HG03457 (cell line): ENCODE measurements at regions not wholly inside any gene's neighbourhood (a gene's known extent, or its start where the extent isn't known, plus 50 kb on each side); places are given as distances from the start of the nearest gene placed in this dataset.

Experiments
- ATAC-seq: cut with Tn5 transposase; IDR thresholded peaks from one replicate; pipeline ENCODE4 v1.9.1; 2021; ENCODE audit warnings: moderate number of reproducible peaks; ENCODE audit not compliant: unreplicated experiment

DNA sequence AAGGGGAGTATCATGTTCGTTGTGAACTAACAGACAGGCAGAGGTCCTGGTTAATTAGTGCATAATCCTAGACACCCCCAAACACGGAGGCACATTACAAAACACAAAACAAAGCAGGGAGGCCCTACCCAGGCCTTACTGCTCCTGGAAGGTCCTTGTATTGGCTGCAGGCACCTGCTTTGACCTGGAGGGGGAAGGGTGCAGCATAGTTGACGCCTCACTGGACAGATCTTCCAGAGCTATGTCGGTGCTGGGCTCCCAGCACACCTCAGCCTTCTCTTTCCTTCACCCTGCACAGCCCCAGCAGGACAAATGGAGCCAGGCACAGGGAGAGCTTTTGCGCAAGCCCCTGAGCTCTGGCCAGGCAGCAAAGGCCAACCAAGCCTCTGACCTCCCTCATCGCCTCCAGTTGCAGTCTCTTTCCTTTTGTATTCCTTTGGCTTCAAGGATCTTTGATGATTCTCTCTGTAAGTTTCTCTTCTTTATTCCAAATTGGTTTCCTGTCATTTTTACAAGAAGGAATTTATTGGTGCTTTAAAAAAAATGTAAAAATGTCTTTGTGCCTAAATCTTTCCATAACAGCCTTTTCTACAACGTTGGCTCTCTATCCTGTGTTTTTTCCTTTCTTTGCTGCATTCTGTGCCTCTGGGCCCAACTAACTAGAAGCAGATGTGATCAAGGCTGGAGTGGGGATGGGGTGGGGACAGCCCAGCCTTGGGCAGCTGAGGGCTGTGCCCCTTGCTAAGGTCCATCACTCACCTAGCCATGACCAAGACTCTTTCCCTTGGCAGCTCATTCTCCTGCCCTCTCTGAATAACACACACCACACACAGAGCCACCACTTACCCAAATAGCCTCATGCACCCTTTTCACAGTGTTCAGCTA lies 317.1 kb upstream of the NPVF start:
- no peak for ATAC-seq

DNA sequence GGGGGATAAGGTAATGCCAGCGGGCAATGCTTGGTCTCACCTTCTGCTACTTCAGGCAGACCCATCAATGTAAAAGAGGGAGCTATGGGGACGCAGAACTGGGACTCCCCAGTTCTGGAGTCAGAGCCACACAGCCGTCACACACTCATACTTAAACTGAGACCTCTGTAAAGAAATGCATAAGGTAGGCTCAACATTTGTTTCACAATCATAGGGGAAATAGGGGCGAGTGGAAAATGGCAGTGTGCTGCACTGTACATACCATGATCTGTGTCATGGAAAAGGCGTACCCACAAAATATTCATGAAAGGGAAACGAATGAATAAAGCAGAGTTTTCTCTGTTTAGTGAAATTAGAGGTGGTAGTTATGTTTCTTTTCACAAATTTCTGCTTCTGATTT lies 318.0 kb upstream of the NPVF start:
- ATAC-seq: no peak

GRCh38 chr7:25549271-25549921 lies 321.1 kb upstream of the NPVF start:
- no peak for ATAC-seq

- ATAC-seq: no peak
Observed at GRCh38 chr7:25550149-25550548, 321.9 kb upstream of the NPVF start.

DNA sequence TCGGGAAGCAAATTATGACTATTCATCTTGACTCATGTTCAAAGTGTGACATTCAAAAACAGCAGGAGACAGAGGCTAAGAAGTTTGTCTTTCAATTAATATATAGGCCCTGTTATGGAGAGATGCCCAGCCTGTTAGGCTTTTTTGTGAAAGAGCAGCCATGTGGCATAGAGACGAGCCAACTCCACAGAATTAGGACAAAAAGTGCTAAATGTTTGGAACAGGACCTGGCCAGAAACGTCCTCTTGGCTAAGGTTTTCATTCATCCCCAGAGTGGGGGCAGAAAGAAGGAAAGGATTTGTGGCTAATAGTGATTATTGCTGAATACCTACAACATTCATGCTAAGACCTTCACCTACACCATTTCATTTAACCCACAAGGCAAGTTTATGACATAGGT lies 324.7 kb upstream of the NPVF start:
- no peak for ATAC-seq

DNA sequence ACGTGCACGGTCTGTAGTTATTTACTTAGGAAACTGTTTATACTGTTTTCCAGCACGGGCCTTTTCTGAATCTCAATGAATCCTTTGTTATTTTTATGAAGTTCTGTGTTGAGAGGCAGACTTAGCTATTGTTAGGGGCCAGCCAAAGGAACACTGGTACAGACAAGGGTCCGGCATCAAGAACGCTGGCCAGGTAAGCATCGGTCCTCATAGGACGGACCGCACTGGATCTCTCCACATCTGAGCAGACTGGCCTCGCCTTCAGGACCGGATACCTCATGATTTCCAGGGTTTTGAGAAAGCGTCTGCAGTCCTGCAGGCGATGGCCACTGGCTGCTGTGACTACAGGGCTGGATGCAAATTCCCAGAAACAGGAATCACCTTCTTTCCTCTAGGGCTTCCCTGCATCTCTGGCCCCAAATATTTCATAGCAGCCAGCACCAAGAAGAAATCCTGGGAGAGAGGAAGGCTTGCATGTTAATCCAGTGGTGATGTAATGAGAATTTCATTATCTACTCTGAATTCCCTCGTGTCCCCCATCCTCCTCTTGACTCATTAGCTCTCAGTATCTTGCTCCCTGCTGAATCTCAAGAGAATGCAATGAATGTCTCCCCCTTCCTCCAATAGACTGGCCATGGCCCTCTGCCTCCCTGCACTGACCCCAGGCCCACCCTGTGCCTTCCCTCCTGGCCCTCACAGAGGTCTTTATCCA lies 325.4 kb upstream of the NPVF start:
- ATAC-seq: no peak

GRCh38 chr7:25557379-25557917 lies 329.2 kb upstream of the NPVF start:
- no peak for ATAC-seq

- no peak for ATAC-seq
Observed at GRCh38 chr7:25557930-25558329, 329.6 kb upstream of the NPVF start.

DNA sequence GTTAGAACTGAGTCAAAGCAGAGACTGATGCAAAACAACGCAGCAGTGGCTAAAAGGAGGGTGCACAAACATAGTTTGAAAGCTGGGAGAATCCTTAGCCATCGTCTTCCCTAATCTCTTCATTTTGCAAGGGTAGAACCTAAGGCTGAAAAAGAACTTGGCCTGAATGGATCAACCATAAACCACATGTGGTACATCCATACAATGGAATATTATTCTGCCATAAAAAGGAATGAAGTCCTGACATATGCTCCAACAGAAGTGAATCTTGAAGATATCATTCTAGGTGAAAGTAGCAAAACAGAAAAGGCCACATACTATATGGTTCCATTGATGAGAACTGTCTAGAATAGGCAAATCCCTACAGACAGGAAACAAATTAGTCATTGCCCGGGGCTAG lies 330.3 kb upstream of the NPVF start:
- no peak for ATAC-seq

- no peak for ATAC-seq
Observed at GRCh38 chr7:25559581-25560367, 331.5 kb upstream of the NPVF start.

GRCh38 chr7:25562673-25563182 lies 334.4 kb upstream of the NPVF start:
- ATAC-seq: no peak

- no peak for ATAC-seq
Observed at GRCh38 chr7:25565002-25565401, 336.7 kb upstream of the NPVF start.

- no peak for ATAC-seq
Observed at GRCh38 chr7:25565949-25566348, 337.7 kb upstream of the NPVF start.

GRCh38 chr7:25567430-25567829 lies 339.1 kb upstream of the NPVF start:
- ATAC-seq: no peak

DNA sequence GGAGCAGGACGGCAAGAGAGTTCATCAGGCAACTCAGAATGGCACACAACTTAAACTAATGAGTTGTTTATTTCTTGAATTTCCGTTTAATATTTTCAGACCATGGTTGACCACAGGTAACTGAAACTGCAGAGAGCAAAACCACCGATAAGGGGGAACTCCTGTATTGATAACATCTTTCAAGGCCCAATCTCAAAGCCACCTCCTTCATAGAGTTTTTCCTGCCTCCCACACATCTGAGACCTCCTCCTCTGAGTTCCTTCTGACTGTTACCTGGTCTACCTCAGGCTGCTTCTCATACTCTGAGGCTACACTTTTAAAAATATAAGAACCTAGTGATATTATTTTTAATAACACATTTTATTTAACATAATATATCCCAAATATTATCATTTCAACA lies 341.5 kb upstream of the NPVF start:
- peak; percentile 67 for ATAC-seq

- ATAC-seq: no peak
Observed at GRCh38 chr7:25572423-25572822, 344.1 kb upstream of the NPVF start.

- ATAC-seq: no peak
Observed at GRCh38 chr7:25574828-25575227, 346.5 kb upstream of the NPVF start.

GRCh38 chr7:25575634-25576033 lies 347.3 kb upstream of the NPVF start:
- ATAC-seq: no peak

- ATAC-seq: no peak
Observed at GRCh38 chr7:25578991-25579777, 350.9 kb upstream of the NPVF start.

GRCh38 chr7:25579778-25580075 lies 351.4 kb upstream of the NPVF start:
- ATAC-seq: no peak
